GM18502 (cell line): ENCODE measurements at regions not wholly inside any gene's neighbourhood (a gene's known extent, or its start where the extent isn't known, plus 50 kb on each side); places are given as distances from the start of the nearest gene placed in this dataset.
"Not testable (repeated sequence)": the region's sequence is repeated elsewhere in the genome, so short reads cannot be mapped to it uniquely, and the experiment has no call there.

Experiments
- ATAC-seq: cut with Tn5 transposase; IDR thresholded peaks from one replicate; pipeline ENCODE4 v1.9.1; 2021; ENCODE audit warnings: mild to moderate bottlenecking; ENCODE audit not compliant: unreplicated experiment, poor library complexity

DNA sequence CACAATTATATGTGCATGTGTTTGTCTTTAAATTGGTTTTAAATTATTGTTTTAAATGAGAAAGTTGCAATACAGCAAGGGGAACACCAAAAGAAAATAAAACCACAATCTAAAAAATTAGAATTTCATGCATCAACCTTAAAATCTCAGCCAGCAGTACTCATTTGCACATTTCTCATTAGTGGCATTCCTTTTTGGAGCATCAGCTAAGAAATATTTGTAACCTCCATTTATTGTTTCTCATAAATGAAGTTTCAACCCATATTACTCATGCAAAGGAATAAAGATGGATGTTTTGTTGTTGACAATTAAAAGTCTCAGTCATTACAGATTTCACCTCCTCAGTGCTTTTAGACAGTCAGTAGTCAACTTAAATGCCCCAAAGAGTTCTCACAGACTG, 160.1 kb downstream of the TBX15 start:
- ATAC-seq = no peak

GRCh38 chr1:118827636-118828035, 160.5 kb downstream of the TBX15 start:
- ATAC-seq = no peak

GRCh38 chr1:118827207-118827606, 160.9 kb downstream of the TBX15 start:
- no peak for ATAC-seq

- ATAC-seq = no peak
Measured at GRCh38 chr1:118826669-118827068, 161.5 kb downstream of the TBX15 start.

- no peak for ATAC-seq
Measured at GRCh38 chr1:118825619-118826018, 162.5 kb downstream of the TBX15 start.

DNA sequence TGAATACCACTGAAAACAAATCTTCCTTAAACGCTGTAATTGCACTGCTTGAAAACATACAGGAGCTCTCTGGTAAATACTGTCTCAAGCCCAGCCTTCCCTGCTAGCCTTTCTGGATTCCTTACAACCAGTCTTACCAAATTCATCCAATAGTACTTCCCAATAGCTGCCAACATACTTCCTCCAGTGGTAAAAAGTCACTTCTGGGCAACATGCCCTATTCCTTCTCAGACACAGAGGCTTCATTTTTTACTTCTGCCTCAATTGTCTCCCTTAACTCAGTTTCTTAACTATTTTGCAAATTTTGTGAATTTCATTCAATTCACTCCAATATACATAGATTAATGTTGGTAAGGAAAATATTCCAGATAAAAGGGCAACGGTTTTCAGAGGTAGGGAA, 166.3 kb downstream of the TBX15 start:
- ATAC-seq = no peak

DNA sequence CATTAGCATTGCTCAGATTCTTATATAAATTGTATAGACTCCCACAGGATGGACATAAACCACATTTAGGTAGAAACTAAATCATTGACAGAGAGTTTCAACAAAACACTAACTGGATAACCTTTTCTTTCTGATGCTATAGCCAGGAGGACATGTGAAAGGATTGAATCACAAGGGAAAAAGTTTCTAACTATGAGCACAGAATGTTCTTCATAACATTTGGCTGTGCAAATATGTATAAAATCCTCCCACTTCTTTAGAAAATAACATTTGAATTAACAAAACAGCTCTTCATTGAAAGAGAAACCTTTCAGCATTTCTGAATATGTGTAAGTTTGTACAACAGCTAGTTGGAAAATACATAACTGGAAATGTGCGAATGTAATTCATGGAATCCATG, 167.3 kb downstream of the TBX15 start:
- no peak for ATAC-seq

DNA sequence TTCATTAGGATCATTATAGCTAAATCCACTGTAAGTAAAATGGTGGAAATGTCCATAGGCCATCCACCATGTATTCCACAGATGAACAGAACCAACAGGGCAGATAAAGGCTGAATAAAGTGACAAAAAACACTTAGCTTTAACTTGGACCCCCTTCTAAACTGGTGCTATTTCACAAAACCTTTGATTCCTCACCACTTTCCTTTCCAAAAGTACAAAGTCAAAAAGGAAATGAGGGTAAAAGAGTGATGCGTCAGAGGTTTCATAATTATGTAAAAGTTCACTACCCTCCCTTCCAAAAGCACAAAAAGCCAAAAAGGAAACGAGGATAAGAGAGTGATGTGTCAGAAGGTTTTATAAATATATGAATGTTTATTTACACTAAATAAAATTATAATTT, 172.2 kb downstream of the TBX15 start:
- no peak for ATAC-seq

DNA sequence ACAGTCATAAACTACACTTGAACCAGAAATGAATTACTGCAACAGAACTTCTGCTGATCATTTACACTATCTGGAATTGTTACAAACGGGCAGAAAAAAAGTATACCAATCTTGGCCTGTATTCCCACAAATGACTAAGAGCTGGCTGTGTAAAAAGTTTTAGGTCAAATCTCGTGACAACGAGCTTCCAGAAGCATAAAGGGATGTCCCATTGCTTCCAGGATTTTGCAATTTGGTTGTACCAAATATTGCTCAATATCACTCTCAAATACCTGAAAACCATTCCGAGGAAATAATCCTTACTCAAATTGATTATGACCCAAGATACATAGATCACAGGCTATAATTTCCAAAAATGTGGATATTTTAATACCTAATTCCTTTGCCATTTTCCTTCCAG, 175.6 kb downstream of the TBX15 start:
- ATAC-seq = no peak

DNA sequence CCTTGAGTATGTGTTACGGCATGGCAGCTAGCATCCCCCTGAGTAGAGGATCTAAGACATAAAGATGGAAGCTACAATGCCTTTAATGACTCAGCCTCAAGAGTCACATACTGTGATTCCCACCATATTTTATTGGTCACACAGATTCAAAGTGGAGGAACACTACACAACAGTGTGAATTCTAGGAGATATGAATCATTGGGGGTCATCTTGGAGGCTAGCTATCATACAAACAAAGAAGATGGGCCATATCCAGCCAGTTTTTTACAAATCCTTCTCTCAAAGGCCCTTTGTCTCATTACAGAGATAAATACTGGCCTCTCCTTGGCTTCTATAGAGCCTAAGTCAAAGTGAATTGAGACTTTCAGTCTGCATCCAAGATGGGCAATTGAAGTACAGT, 177.0 kb downstream of the TBX15 start:
- no peak for ATAC-seq

- ATAC-seq = no peak
Measured at GRCh38 chr1:118809586-118809985, 178.6 kb downstream of the TBX15 start.

GRCh38 chr1:118803128-118803527, 185.0 kb downstream of the TBX15 start:
- not testable (repeated sequence) for ATAC-seq

DNA sequence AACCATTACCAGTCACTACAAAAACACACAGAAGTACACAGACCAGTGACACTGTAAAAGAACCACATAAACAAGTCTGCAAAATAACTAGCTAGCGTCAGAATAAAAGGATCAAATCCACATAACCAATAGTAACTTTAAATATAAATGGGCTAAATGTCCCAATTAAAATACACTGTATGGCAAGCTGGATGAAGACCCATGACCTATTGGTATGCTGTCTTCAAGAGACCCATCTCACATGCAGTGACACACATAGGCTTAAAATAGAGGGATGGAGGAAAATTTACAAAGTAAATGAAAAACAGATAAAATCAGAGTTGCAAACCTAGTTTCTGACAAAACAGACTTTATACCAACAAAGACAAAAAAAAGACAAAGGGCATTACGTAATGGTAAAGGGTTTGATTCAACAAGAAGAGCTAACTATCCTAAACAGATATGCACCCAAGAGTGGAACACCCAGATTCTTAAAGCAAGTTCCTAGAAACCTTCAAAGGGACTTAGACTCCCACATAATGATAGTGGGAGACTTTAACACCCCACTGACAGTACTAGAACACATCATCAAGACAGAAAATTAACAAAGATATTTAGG, 196.9 kb downstream of the TBX15 start:
- no peak for ATAC-seq

- no peak for ATAC-seq
Measured at GRCh38 chr1:118788463-118788862, 199.7 kb downstream of the TBX15 start.

DNA sequence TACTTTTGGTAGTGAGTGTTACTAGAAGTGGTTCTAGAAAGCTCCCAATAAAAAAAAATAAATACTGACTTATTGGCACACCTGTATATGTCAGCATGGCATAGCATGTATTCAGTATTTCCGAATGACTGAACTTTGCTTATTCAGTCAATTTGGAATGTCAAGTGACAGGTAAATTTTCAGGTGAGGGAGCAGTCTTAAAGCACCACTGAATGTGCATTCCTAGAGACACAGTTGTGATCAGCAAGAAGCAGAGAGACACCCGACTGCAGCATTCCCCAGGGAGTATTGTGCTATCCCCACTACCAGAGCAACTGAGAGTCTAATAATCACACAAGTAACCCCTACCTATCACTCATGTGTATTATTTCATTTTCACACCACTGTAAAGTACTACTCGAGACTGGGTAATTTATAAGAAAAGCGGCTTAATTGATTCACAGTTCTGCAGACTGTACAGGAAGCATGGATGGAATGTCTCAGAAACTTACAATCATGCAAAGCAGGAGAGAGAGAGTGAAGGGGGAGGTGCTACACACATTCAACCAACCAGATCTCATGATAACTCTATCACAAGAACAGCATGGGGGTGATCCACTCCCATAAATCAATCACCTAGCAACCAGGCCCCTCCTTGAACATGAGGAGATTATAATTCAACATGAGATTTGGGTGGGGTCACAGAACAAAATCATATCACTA, 201.5 kb downstream of the TBX15 start:
- no peak for ATAC-seq

DNA sequence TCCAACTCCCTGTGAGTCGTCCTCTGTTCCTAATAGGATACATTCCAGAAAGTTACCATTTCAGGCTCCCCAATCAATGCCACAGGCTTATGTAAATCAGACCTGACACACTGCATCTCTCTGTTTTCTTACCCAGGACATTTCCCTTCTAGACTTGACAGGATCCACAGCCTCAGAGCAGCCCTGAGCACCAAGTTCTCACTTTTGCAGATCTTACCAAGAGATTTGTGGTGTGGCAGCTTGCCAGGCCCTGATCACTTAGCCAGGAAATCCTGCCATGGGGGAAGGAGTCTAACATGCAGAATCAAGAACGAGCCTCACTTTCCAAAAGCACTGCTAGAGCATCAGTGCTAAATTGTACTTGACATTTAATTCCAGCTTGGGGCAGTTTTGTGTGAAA, 202.9 kb downstream of the TBX15 start:
- no peak for ATAC-seq

- no peak for ATAC-seq
Measured at GRCh38 chr1:118783095-118783758, 204.9 kb downstream of the TBX15 start.

DNA sequence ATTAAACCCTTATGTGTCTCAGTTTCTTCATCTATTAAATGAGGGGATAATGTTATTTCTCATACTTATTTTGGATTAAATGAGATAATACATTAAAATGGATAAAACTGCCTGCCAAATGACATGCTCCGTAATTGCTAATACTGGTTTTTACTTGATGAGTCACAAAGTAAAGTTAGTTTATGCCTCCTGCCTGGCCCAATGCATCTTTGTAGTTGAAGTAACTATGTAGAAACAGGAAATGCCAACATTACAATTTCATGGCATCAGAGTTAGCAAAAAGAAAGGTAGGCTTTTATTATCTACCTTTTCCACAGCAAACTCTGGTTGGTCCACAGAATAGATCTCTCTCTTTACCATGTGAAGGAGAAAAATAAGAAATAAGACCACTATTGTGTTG, 214.5 kb downstream of the TBX15 start:
- ATAC-seq = no peak

DNA sequence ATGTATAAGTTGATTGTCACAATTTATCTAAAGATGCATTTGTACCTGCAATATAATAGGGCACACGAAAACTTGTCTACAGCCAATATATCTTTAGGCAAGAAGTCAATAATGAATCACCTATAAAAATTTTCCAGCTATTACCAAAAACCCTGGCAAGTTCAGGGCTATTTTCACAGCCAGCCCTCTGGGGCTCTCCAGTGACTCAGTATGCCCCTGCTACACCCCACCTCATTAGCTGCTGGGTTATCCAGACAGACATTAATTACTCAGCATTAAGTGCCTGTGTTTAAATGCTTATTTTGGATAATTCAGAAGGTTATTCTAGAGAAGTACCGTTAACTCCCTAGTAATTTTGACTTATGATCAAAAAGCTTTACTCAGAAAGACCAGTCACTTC, 220.2 kb downstream of the TBX15 start:
- ATAC-seq = no peak

DNA sequence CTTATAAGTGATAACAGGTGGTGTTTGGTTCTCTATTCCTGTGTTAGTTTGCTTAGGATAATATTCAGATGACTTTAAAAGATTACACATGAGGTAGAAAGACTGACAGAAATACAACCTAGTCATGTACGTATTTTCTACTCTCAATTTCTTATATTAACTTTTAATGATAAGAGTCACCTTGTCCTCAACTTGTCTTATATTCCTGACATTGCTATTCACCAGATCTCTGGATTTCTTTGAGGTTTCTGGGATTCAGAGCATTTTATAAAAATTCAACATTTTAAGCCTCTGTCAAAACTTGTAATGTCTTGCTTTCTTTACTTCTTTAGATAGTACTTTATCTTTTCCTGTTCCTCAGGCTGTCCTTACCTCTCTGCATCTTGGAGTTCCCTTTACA, 234.2 kb downstream of the TBX15 start:
- ATAC-seq = no peak

DNA sequence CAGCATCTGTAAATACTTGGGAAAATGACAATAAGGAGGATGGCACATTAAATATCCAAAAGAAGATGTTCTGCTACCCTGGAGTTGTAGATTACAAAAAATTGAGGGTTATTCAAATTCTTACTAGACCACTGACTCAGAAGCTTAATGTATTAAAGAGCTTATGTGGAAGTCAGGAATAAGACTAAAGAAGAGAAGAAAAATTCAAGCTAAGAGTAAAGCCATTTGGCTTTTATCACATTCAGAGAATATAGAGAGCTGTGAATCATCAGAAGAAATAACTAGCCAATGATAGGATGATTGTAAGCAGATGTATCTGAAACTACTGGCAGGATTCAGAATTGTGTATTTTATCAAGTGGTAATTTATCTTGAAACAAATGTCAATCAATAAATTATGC, 237.0 kb downstream of the TBX15 start:
- no peak for ATAC-seq

GRCh38 chr1:118744420-118744819, 243.7 kb downstream of the TBX15 start:
- ATAC-seq = no peak
